Central memory CD8-positive, alpha-beta T cell (primary cell): ENCODE measurements at regions not wholly inside any gene's neighbourhood (a gene's known extent, or its start where the extent isn't known, plus 50 kb on each side); places are given as distances from the start of the nearest gene placed in this dataset.
"Not testable (repeated sequence)": the region's sequence is repeated elsewhere in the genome, so short reads cannot be mapped to it uniquely, and the experiment has no call there.

Experiments used
- ATAC-seq: fragments of 150-1000 bp; cut with Tn5 transposase; replicated peaks from 2 replicates; pipeline ENCODE4 v1.10.0; 2022; ENCODE audit warnings: mild to moderate bottlenecking, moderate FRiP score, moderate number of reproducible peaks; ENCODE audit not compliant: poor library complexity, severe bottlenecking; ENCODE audit errors: extremely low read depth
- DNase-seq, 2 donors: peaks; one replicate each; pipeline ENCODE4 v3.0.0; 2021; ENCODE audit warnings: low spot score in 2 of 2
- H3K27ac Mint-ChIP-seq: one replicate; pipeline ENCODE4 v1.8.0; 2022; ENCODE audit warnings: low read depth, mild to moderate bottlenecking, moderate library complexity, mixed read lengths
- H3K27me3 Mint-ChIP-seq: one replicate; pipeline ENCODE4 v1.8.0; 2022; ENCODE audit warnings: mixed read lengths
- H3K36me3 Mint-ChIP-seq: one replicate; pipeline ENCODE4 v1.8.0; 2022; ENCODE audit warnings: mild to moderate bottlenecking, moderate library complexity, mixed read lengths; ENCODE audit not compliant: insufficient read depth
- H3K4me1 Mint-ChIP-seq: one replicate; pipeline ENCODE4 v1.8.0; 2022; ENCODE audit warnings: mixed read lengths
- H3K4me3 Mint-ChIP-seq: one replicate; pipeline ENCODE4 v1.8.0; 2022; ENCODE audit warnings: mild to moderate bottlenecking, moderate library complexity, mixed read lengths
- H3K9me3 Mint-ChIP-seq: one replicate; pipeline ENCODE4 v1.8.0; 2022; ENCODE audit warnings: mixed read lengths

DNA sequence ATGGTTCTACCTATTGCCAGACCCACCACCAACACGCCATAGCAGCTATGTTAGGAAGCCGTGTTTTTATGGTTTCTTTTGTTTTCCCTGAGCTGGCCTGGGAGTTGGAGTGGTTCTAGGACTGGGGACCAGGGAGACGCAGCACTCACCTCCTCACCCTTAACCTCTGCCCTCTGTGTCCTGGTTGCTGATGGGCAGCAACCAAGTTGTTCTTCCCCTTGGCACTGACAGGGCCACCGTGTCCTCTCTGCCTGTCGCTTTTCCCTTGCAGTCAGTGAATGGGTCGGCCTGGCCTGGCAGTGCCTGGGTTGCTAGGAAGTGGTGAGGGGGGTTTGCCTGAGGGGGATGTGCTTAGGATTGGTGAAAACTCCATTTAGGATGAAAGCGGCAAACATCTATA, 197.1 kb upstream of the GATA6 start:
- Mint-ChIP-seq H3K9me3 (no peaks in the 10 kb centered on the region), H3K36me3 (no peaks in the 10 kb centered on the region), H3K4me3 (no peak overlapping the region), H3K4me1 (no peaks in the 10 kb centered on the region), H3K27ac (no peak overlapping the region), H3K27me3 (no peaks in the 10 kb centered on the region)
- ATAC-seq: no peak
- no peak for DNase-seq

DNA sequence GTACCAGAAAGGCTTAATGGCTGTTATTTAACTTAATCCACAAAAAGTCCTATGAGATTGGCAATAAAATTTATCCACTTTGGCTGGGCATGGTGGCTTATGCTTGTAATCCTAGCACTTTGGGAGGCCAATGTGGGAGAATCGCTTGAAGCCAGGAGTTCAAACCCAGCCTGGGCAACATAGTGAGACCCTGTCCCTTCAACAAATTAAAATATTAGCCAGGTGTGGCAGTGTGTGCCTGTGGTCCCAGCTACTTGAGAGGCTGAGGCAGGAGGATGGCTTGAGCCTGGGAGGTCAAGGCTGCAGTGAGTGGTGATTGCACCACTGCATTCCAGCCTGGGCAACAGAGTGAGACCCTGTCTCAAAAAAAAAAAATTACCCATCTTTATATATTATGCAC, 193.4 kb upstream of the GATA6 start:
- not testable (repeated sequence) for H3K36me3 Mint-ChIP-seq, H3K9me3 Mint-ChIP-seq, H3K4me1 Mint-ChIP-seq, H3K4me3 Mint-ChIP-seq, DNase-seq, ATAC-seq, H3K27ac Mint-ChIP-seq
- H3K27me3 Mint-ChIP-seq: peaks cover 19% of the 10 kb centered on the region

- no peak for ATAC-seq
- Mint-ChIP-seq H3K4me1 (no peaks in the 10 kb centered on the region), H3K27ac (no peak overlapping the region), H3K4me3 (no peak overlapping the region), H3K36me3 (peaks cover 2% of the 10 kb centered on the region), H3K9me3 (no peaks in the 10 kb centered on the region), H3K27me3 (peaks cover 19% of the 10 kb centered on the region)
- DNase-seq: no peak
Observed at GRCh38 chr18:21978546-21979170, 190.7 kb upstream of the GATA6 start.

DNA sequence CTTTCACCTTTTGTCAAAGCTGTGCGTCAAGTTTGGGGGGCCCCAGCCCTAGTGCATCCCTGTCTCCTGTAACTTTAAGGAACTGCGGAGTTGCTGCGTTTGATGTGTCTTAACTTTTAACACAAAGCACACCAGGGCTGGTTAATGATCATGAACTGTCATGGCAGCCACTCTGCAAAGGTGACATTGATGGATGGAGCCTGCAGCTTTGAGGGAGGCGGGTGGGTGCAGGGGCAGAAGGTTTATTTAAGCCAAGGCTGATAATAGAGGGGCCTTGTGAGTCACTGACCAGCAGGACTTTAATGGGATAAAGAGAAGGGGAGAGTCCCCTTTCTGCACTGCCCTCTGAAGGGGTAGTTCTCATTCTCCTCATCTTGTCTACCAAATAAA, 190.2 kb upstream of the GATA6 start:
- Mint-ChIP-seq H3K36me3 (peaks cover 3% of the 10 kb centered on the region), H3K27ac (no peak overlapping the region), H3K4me3 (no peak overlapping the region), H3K9me3 (no peaks in the 10 kb centered on the region), H3K4me1 (no peaks in the 10 kb centered on the region), H3K27me3 (peaks cover 19% of the 10 kb centered on the region)
- ATAC-seq: no peak
- no peak for DNase-seq

DNA sequence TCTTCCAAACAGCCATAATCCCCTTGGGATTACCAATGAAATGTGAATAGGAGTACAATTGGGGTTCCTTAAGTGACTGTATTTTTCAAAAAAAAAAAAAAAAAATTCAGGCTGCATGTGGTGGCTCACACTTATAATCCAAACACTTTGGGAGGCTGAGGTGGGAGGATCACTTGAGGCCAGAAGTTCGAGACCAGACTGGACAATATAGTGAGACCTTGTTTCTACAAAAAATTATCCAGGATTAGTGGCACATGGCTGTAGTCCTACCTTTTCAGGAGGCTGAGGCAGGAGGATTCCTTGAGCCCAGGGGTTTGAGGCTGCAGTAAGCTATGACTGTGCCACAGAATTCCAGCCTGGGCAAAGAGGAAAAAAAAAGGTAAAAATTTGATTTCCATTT, 189.6 kb upstream of the GATA6 start:
- H3K9me3 Mint-ChIP-seq: no peaks in the 10 kb centered on the region
- peaks cover 19% of the 10 kb centered on the region for H3K27me3 Mint-ChIP-seq
- H3K4me3 Mint-ChIP-seq: no peak overlapping the region
- no peak for ATAC-seq
- H3K27ac Mint-ChIP-seq: no peak overlapping the region
- DNase-seq: no peak
- peaks cover 3% of the 10 kb centered on the region for H3K36me3 Mint-ChIP-seq
- no peaks in the 10 kb centered on the region for H3K4me1 Mint-ChIP-seq

GRCh38 chr18:21980744-21981143, 188.6 kb upstream of the GATA6 start:
- DNase-seq (no peak), ATAC-seq (no peak)
- H3K36me3 Mint-ChIP-seq: peaks cover 3% of the 10 kb centered on the region
- no peaks in the 10 kb centered on the region for H3K4me1 Mint-ChIP-seq
- H3K9me3 Mint-ChIP-seq: no peaks in the 10 kb centered on the region
- peaks cover 19% of the 10 kb centered on the region for H3K27me3 Mint-ChIP-seq
- no peak overlapping the region for H3K4me3 Mint-ChIP-seq
- no peak overlapping the region for H3K27ac Mint-ChIP-seq

DNA sequence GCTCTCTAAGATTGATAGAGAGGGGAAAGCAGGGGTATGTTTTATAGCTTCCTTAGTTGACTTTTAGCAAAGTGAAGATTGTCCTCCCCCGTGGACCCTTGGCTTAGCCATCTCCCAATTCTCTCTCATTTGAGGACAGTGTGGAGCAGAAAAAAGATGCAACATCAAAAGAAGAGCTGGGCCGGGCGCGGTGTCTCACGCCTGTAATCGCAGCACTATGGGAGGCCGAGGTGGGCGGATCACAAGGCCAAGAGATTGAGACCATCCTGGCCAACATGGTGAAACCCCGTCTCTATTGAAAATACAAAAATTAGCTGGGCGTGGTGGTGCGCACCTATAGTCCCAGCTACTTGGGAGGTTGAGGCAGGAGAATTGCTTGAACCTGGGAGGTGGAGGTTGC, 187.9 kb upstream of the GATA6 start:
- not testable (repeated sequence) for H3K9me3 Mint-ChIP-seq, H3K27ac Mint-ChIP-seq, H3K4me1 Mint-ChIP-seq, H3K4me3 Mint-ChIP-seq, H3K36me3 Mint-ChIP-seq, DNase-seq, ATAC-seq
- H3K27me3 Mint-ChIP-seq: peaks cover 19% of the 10 kb centered on the region

- Mint-ChIP-seq H3K27ac (no peak overlapping the region), H3K9me3 (no peaks in the 10 kb centered on the region), H3K36me3 (no peaks in the 10 kb centered on the region), H3K4me1 (no peaks in the 10 kb centered on the region), H3K4me3 (no peak overlapping the region), H3K27me3 (peaks cover 38% of the 10 kb centered on the region)
- ATAC-seq (no peak), DNase-seq (no peak)
Observed at GRCh38 chr18:21991081-21991534, 178.3 kb upstream of the GATA6 start.

DNA sequence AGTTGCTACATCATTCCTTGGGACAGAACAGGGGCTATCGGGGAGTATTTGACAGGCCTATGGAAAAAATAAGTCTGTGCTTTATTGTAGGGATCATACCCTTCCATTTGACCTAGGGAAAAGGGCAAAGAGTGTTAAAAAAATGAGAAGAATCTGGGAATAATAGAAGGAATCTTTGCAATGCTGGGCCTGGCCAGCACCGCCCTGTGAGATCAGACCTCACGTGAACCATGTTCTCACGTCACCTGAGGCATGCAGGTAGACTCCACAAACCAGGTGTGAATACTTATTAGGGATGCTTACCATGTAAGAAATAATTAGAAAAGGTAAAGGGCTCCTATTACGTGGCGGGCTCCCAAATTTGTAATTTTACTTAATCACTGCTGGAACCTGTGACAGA, 177.5 kb upstream of the GATA6 start:
- Mint-ChIP-seq H3K9me3 (no peaks in the 10 kb centered on the region), H3K4me3 (no peak overlapping the region), H3K27ac (no peak overlapping the region), H3K36me3 (no peaks in the 10 kb centered on the region), H3K27me3 (peaks cover 38% of the 10 kb centered on the region), H3K4me1 (no peaks in the 10 kb centered on the region)
- ATAC-seq (no peak), DNase-seq (no peak)

DNA sequence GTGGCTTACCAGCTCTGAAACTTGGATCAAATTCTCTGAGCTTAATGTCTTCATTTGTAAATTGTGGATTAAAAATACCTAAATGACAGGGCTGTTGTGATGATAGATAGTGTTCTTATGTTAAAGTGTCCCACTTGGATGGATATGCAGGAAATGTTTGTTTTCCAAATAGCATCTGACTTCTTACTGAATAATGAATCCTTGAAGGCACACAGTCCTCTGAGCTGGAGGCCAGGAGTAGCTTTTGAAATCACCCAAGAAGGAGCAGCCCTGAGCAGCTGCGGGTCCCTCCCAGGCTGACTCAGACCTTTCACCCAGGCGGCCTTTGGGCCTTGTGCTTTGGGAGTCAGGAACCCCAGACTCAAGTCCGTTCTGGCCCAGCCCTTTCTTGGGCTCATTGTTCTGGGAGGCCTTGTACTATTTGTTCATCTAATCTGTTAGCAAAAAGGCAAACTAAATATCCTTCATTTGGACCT, 173.0 kb upstream of the GATA6 start:
- Mint-ChIP-seq H3K9me3 (no peaks in the 10 kb centered on the region), H3K27ac (no peak overlapping the region), H3K4me3 (no peak overlapping the region), H3K36me3 (no peaks in the 10 kb centered on the region), H3K4me1 (peaks cover 7% of the 10 kb centered on the region), H3K27me3 (peaks cover 27% of the 10 kb centered on the region)
- ATAC-seq: no peak
- no peak for DNase-seq

DNA sequence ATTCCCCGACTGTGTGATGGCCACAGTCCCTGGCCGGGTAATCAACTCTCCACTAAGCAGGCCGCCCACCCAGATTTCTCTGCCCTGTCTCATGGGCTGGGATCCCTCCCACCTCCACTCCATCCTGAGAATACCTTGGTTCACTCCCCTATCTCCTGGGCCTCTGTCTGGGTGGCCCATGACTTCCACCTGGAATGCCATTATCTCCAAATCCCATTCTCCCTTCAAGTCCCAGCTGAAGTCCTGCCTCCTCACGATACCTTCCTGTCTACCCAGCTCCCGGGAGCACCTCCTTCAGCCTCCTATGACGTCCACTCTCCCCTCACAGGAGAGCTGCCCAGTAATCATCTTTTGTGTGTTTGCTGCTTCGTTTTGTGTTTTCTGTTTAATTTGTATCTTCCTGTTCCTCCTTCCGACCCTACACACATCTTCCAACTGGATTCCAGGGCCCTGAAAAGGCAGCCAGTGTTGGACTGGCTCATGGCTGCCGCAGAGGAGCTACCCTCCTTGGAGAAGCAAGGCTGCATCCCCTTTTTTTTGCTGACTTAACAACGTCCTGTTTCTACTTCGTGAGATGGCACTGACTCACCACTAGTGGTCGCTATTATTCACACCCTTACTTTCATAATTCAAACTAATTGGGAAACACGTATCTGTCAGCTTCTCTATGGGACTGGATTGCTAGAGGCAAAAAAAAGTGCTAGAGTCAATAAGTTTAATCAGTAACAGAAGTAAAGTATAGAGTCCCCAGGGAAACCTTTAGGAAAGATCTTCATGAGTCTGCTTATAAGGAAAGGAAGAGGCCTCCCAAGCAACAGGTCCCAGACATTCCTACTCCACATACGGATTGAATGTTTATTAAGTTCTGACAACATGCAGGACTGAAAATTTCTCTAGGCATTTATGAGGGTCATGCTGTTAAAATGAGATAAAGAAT, 171.9 kb upstream of the GATA6 start:
- Mint-ChIP-seq H3K27me3 (peaks cover 16% of the 10 kb centered on the region), H3K4me1 (peaks cover 7% of the 10 kb centered on the region), H3K9me3 (no peaks in the 10 kb centered on the region), H3K36me3 (no peaks in the 10 kb centered on the region), H3K27ac (no peak overlapping the region), H3K4me3 (no peak overlapping the region)
- ATAC-seq (peak; percentile 40), DNase-seq (no peak)

DNA sequence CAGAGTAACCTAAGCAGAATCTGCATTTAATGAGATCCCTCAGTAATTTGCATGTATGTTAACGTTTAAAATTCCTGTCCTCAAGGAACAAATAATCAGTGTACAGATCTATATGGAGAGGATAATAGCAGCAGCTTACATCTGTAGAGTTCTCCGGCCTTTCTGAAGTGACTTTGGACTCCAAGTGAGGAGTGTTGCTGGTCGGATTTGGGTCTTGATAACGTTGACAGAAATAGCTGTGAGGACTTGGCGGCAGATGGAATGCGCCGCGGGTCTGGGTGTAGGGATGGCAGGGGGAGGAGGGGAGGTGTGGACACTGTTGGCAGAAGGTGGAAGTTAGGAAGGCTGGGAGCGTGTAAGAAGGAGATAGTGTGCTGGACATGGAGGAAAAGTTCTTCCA, 170.9 kb upstream of the GATA6 start:
- Mint-ChIP-seq H3K36me3 (no peaks in the 10 kb centered on the region), H3K27ac (no peak overlapping the region), H3K4me1 (peaks cover 7% of the 10 kb centered on the region), H3K4me3 (no peak overlapping the region), H3K9me3 (no peaks in the 10 kb centered on the region), H3K27me3 (peaks cover 15% of the 10 kb centered on the region)
- DNase-seq (no peak), ATAC-seq (no peak)

GRCh38 chr18:22001912-22002487, 167.4 kb upstream of the GATA6 start:
- peaks cover 7% of the 10 kb centered on the region for H3K4me1 Mint-ChIP-seq
- H3K4me3 Mint-ChIP-seq: no peak overlapping the region
- no peaks in the 10 kb centered on the region for H3K9me3 Mint-ChIP-seq
- no peak for ATAC-seq
- no peaks in the 10 kb centered on the region for H3K27me3 Mint-ChIP-seq
- DNase-seq: no peak
- no peaks in the 10 kb centered on the region for H3K36me3 Mint-ChIP-seq
- no peak overlapping the region for H3K27ac Mint-ChIP-seq
